IMR-90 (cell line): ENCODE measurements at regions not wholly inside any gene's neighbourhood (a gene's known extent, or its start where the extent isn't known, plus 50 kb on each side); places are given as distances from the start of the nearest gene placed in this dataset.

Experiments
- ATAC-seq: fragments of 200-7000 bp; cut with Tn5 transposase; 2 replicates; pipeline ENCODE4 v1.9.1; 2020; ENCODE audit warnings: low read depth, mild to moderate bottlenecking, moderate library complexity
- BruUV-seq: library from RNA; stranded (reverse); fragments of 400-500 nt; replicated peaks from 2 replicates; lab custom pipeline; 2021; lab: Mats Ljungman, UMichigan
- CTCF ChIA-PET: fragments of 300-600 bp; formaldehyde crosslinking; extraction: SDS; loops from one replicate; lab custom pipeline; 2021; ENCODE audit warnings: antibody characterized with exemption; lab: Yijun Ruan, JAX
- POLR2A ChIA-PET: fragments of 300-600 bp; sonication (Branson Sonifier 250); formaldehyde crosslinking; loops from one replicate; lab custom pipeline; 2022; ENCODE audit warnings: antibody characterized with exemption; ENCODE audit not compliant: unreplicated experiment; lab: Charles Lee
- DNase-seq: peaks from one replicate; pipeline ENCODE4 v3.0.0; 2013
- H2AFZ ChIP-seq: replicated peaks from 2 replicates; pipeline ENCODE3; 2013; ENCODE audit warnings: low read length, mild to moderate bottlenecking; ENCODE audit not compliant: poor library complexity
- H2AK5ac ChIP-seq: 2 replicates; pipeline ENCODE4 v1.6.1; 2013; ENCODE audit warnings: low read depth, low read length, inconsistent platforms
- H2AK9ac ChIP-seq: replicated peaks from 2 replicates; pipeline ENCODE3; 2013; ENCODE audit warnings: mild to moderate bottlenecking, low read depth, low read length, moderate library complexity; ENCODE audit not compliant: poor library complexity
- H2BK120ac ChIP-seq: 2 replicates; pipeline ENCODE4 v1.6.1; 2013; ENCODE audit warnings: low read depth, low read length, inconsistent platforms
- H2BK15ac ChIP-seq: 3 replicates; pipeline ENCODE4 v1.6.1; 2013; ENCODE audit warnings: low read depth, low read length, inconsistent platforms
- H2BK20ac ChIP-seq: 2 replicates; pipeline ENCODE4 v1.6.1; 2013; ENCODE audit warnings: low read depth, mild to moderate bottlenecking, inconsistent platforms, low read length, moderate library complexity
- H2BK5ac ChIP-seq: 2 replicates; pipeline ENCODE4 v1.6.1; 2013; ENCODE audit warnings: mild to moderate bottlenecking, low read depth, low read length, inconsistent platforms; ENCODE audit not compliant: poor library complexity, severe bottlenecking
- H3K14ac ChIP-seq: replicated peaks from 2 replicates; pipeline ENCODE4 v1.6.1; 2013; ENCODE audit warnings: low read depth, low read length, inconsistent platforms
- H3K18ac ChIP-seq: 2 replicates; pipeline ENCODE4 v1.6.1; 2013; ENCODE audit warnings: low read depth, low read length, control low read depth
- H3K23ac ChIP-seq: 2 replicates; pipeline ENCODE4 v1.6.1; 2013; ENCODE audit warnings: low read depth, low read length, inconsistent platforms
- H3K27ac ChIP-seq: 2 replicates; pipeline ENCODE4 v1.5.1; 2013; ENCODE audit warnings: mild to moderate bottlenecking, control low read depth, low read length; ENCODE audit not compliant: insufficient read depth
- H3K27me3 ChIP-seq: 2 replicates; pipeline ENCODE4 v1.6.1; 2013; ENCODE audit warnings: low read length; ENCODE audit not compliant: control insufficient read depth, insufficient read depth
- H3K36me3 ChIP-seq: 2 replicates; pipeline ENCODE4 v1.6.1; 2013; ENCODE audit warnings: low read length, mixed read lengths; ENCODE audit not compliant: control insufficient read depth, insufficient read depth
- H3K4ac ChIP-seq: 2 replicates; pipeline ENCODE4 v1.6.1; 2013; ENCODE audit warnings: low read depth, low read length, inconsistent platforms
- H3K4me1 ChIP-seq: 2 replicates; pipeline ENCODE4 v1.6.1; 2013; ENCODE audit warnings: low read length, mixed read lengths; ENCODE audit not compliant: control insufficient read depth, insufficient read depth
- H3K4me2 ChIP-seq: 2 replicates; pipeline ENCODE4 v1.6.1; 2013; ENCODE audit warnings: low read depth, mild to moderate bottlenecking, control low read depth, low read length, moderate library complexity
- H3K4me3 ChIP-seq: 2 replicates; pipeline ENCODE4 v1.5.1; 2013; ENCODE audit warnings: low read depth, mild to moderate bottlenecking, control low read depth, low read length, moderate library complexity; ENCODE audit not compliant: insufficient read depth
- H3K56ac ChIP-seq: 2 replicates; pipeline ENCODE4 v1.6.1; 2013; ENCODE audit warnings: low read length, inconsistent platforms; ENCODE audit not compliant: insufficient read depth; ENCODE audit errors: extremely low read depth
- H3K79me1 ChIP-seq, 2 experiments: 2 replicates each; pipeline ENCODE4 v1.6.1; 2013; ENCODE audit warnings: low read length in 2 of 2, inconsistent platforms in 1 of 2, low read depth in 1 of 2
- H3K9ac ChIP-seq: 2 replicates; pipeline ENCODE4 v1.6.1; 2013; ENCODE audit warnings: low read depth, low read length, control low read depth
- H3K9me1 ChIP-seq: 2 replicates; pipeline ENCODE4 v1.6.1; 2013; ENCODE audit warnings: low read length, inconsistent platforms; ENCODE audit not compliant: insufficient read depth
- H3K9me3 ChIP-seq: 2 replicates; pipeline ENCODE4 v1.6.1; 2013; ENCODE audit warnings: low read length; ENCODE audit not compliant: control insufficient read depth, insufficient read depth
- H4K20me1 ChIP-seq: 2 replicates; pipeline ENCODE4 v1.6.1; 2013; ENCODE audit warnings: low read length, inconsistent platforms; ENCODE audit not compliant: insufficient read depth
- H4K5ac ChIP-seq: 2 replicates; pipeline ENCODE4 v1.6.1; 2013; ENCODE audit warnings: mild to moderate bottlenecking, low read depth, low read length, control low read depth
- H4K8ac ChIP-seq, 2 experiments: 2 replicates each; pipeline ENCODE4 v1.6.1; 2013; ENCODE audit warnings: low read depth in 2 of 2, low read length in 2 of 2, control low read depth in 1 of 2, inconsistent platforms in 1 of 2
- H4K91ac ChIP-seq: 2 replicates; pipeline ENCODE4 v1.6.1; 2013; ENCODE audit warnings: low read depth, low read length, inconsistent platforms; ENCODE audit not compliant: insufficient read depth
- BHLHE40 ChIP-seq: fragments of 150-350 bp; IDR thresholded peaks from 2 replicates; pipeline ENCODE4 v1.6.1; 2016; ENCODE audit warnings: mild to moderate bottlenecking, low read depth, low read length
- CEBPB ChIP-seq: IDR thresholded peaks from 2 replicates; pipeline ENCODE4 v1.6.1; 2012; ENCODE audit warnings: low read depth, low read length, improper control_type of control experiment
- CHD1 ChIP-seq: IDR thresholded peaks from 2 replicates; pipeline ENCODE4 v1.6.1; 2012; ENCODE audit warnings: low read depth, low read length, improper control_type of control experiment
- CTCF ChIP-seq: conservative IDR thresholded peaks from 2 replicates; pipeline ENCODE4 v1.5.1; 2012; ENCODE audit warnings: mild to moderate bottlenecking, low read depth, low read length, improper control_type of control experiment
- ELK1 ChIP-seq: fragments of 150-350 bp; IDR thresholded peaks from 2 replicates; pipeline ENCODE4 v1.6.1; 2016; ENCODE audit warnings: low read depth, mild to moderate bottlenecking, low read length, moderate library complexity, borderline replicate concordance
- FOS ChIP-seq: fragments of 150-350 bp; IDR thresholded peaks from 2 replicates; pipeline ENCODE4 v1.6.1; 2016; ENCODE audit warnings: low read depth, low read length
- MAFK ChIP-seq: IDR thresholded peaks from 2 replicates; pipeline ENCODE4 v1.6.1; 2012; ENCODE audit warnings: low read depth, low read length, improper control_type of control experiment
- MAZ ChIP-seq: IDR thresholded peaks from 2 replicates; pipeline ENCODE4 v1.6.1; 2012; ENCODE audit warnings: low read depth, mild to moderate bottlenecking, low read length, improper control_type of control experiment, moderate library complexity, borderline replicate concordance
- MXI1 ChIP-seq: IDR thresholded peaks from 2 replicates; pipeline ENCODE4 v1.6.1; 2012; ENCODE audit warnings: low read depth, mild to moderate bottlenecking, low read length, moderate library complexity, borderline replicate concordance
- NFE2L2 ChIP-seq: fragments of 150-350 bp; IDR thresholded peaks from 2 replicates; pipeline ENCODE4 v1.6.1; 2016; ENCODE audit warnings: low read depth, mild to moderate bottlenecking, low read length
- POLR2A ChIP-seq: IDR thresholded peaks from 2 replicates; pipeline ENCODE4 v1.6.1; 2012; ENCODE audit warnings: mild to moderate bottlenecking, low read depth, low read length
- RAD21 ChIP-seq: IDR thresholded peaks from 2 replicates; pipeline ENCODE4 v1.6.1; 2012; ENCODE audit warnings: low read length, improper control_type of control experiment
- RCOR1 ChIP-seq: IDR thresholded peaks from 2 replicates; pipeline ENCODE4 v1.6.1; 2012; ENCODE audit warnings: mild to moderate bottlenecking, low read length, improper control_type of control experiment; ENCODE audit not compliant: insufficient replicate concordance
- RFX5 ChIP-seq: IDR thresholded peaks from 2 replicates; pipeline ENCODE4 v1.8.0; 2012; ENCODE audit warnings: low read depth, mild to moderate bottlenecking, low read length, moderate library complexity
- SMC3 ChIP-seq: fragments of 150-350 bp; IDR thresholded peaks from 2 replicates; pipeline ENCODE4 v1.6.1; 2016; ENCODE audit warnings: low read depth, mild to moderate bottlenecking, antibody characterized with exemption, low read length, moderate library complexity
- USF2 ChIP-seq: fragments of 150-350 bp; IDR thresholded peaks from 2 replicates; pipeline ENCODE4 v1.6.1; 2017; ENCODE audit warnings: mild to moderate bottlenecking, antibody characterized with exemption, low read length, low read depth
- WGBS, 2 experiments: methylation state at CpG; one replicate each; pipeline versions ENCODE4 v1.1.5 to v1.1.7; 2013; ENCODE audit warnings: missing lambda C conversion rate in 2 of 2; ENCODE audit not compliant: insufficient read length in 1 of 2; ENCODE audit errors: extremely low coverage in 2 of 2; 5-methylcytosine and 5-hydroxymethylcytosine counted together
- dilution Hi-C: fragments of 300-500 bp; cut with HindIII; formaldehyde crosslinking; loops from one replicate; pipeline ENCODE4 v1.14.3; 2018; ENCODE audit warnings: low sequenced_read_pairs; ENCODE audit not compliant: unreplicated experiment
- in situ Hi-C: fragments of 300-500 bp; cut with MboI; formaldehyde crosslinking; loops from 3 replicates; pipeline ENCODE4 v1.14.3; 2019; ENCODE audit warnings: low sequenced_read_pairs, inconsistent platforms, mixed read lengths
- intact Hi-C: fragments of 100-400 bp; cut with micrococcal nuclease; formaldehyde crosslinking; loops from 2 replicates; pipeline ENCODE4 v1.10.0; 2022

GRCh38 chr9:78930281-78930680, 633.4 kb downstream of the PSAT1 start:
- H2BK15ac ChIP-seq: no peak overlapping the region; the same call in 2 of the 3 replicates
- no peaks in the 10 kb centered on the region for H3K9me3 ChIP-seq
- 100% methylated on average over 1 of the region's 2 CpGs; no CpG with 5 or more reads in 1 of the 2 experiments for WGBS, 2 experiments
- no peak overlapping the region for H3K4me3 ChIP-seq
- H4K5ac ChIP-seq: no peak overlapping the region
- no peaks in the 10 kb centered on the region for H3K36me3 ChIP-seq
- no peak overlapping the region for H3K23ac ChIP-seq
- no peak overlapping the region for H3K27ac ChIP-seq
- ChIA-PET CTCF (no interaction called here), POLR2A (no interaction called here)
- H2AFZ ChIP-seq: no peak overlapping the region
- no peak overlapping the region for H3K9ac ChIP-seq
- no peak overlapping the region for H3K4ac ChIP-seq
- no peak overlapping the region for H4K8ac ChIP-seq
- intact Hi-C loops: no loop called here
- no peak overlapping the region; the same call in 1 of the 2 replicates for H3K14ac ChIP-seq
- dilution Hi-C loops: no loop called here
- no peaks in the 10 kb centered on the region for H3K79me1 ChIP-seq
- H2BK20ac ChIP-seq: peak overlapping the region; percentile 5; the same call in 1 of the 2 replicates
- H3K27me3 ChIP-seq: no peaks in the 10 kb centered on the region
- 0 out of 2 replicates have a peak, but pooled peaks cover 3% of the 10 kb centered on the region for H3K9me1 ChIP-seq
- no peak overlapping the region for H3K4me2 ChIP-seq
- in situ Hi-C loops: no loop called here
- no peak overlapping the region for H3K56ac ChIP-seq
- TF ChIP-seq SMC3: no peak
- TF ChIP-seq RAD21: no peak
- TF ChIP-seq FOS: no peak
- no peak for TF ChIP-seq MAZ
- TF ChIP-seq USF2: no peak
- TF ChIP-seq POLR2A: no peak
- TF ChIP-seq CEBPB: no peak
- no peak for TF ChIP-seq MXI1
- TF ChIP-seq RFX5: no peak
- no peak for TF ChIP-seq RCOR1
- TF ChIP-seq CHD1: no peak
- no peak for TF ChIP-seq CTCF
- TF ChIP-seq BHLHE40: no peak
- TF ChIP-seq MAFK: no peak
- no peak for TF ChIP-seq NFE2L2
- TF ChIP-seq ELK1: no peak
- ATAC-seq (no peak), DNase-seq (no peak)
- H4K20me1 ChIP-seq: no peaks in the 10 kb centered on the region
- no peak overlapping the region for H3K18ac ChIP-seq
- no peak overlapping the region for H4K91ac ChIP-seq
- H2BK120ac ChIP-seq: peak overlapping the region; percentile 32
- H3K4me1 ChIP-seq: peaks cover 5% of the 10 kb centered on the region; the same call in 1 of the 2 replicates
- BruUV-seq: no TSS peak
- H2AK9ac ChIP-seq: no peak overlapping the region
- no peak overlapping the region for H2BK5ac ChIP-seq
- no peak overlapping the region; the same call in 1 of the 2 replicates for H2AK5ac ChIP-seq
